ENCODE measurements at regions not wholly inside any gene's neighbourhood (a gene's known extent, or its start where the extent isn't known, plus 50 kb on each side); places are given as distances from the start of the nearest gene placed in this dataset.

DNA sequence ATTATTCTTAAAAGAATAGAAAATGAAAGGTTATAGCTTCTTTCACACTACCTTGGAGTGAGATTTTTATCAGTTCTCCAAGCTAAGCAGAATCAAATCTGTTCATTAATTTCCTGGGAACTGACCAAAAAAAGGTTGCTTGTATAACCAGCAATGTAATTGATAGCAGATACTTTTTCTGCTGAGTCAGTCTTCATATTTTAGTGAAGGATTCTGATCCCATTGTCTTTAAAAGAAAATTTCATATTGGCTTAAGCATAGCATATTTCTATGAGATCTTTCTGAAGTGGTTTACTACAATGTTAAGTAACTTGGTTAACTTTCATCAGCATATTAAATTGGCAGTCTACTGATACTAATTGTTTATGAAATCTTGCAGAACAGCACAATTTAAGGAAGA, 338.0 kb downstream of the TMX3 start:
- CTCF ChIA-PET, result no interaction called here
- POLR2A ChIA-PET, result no interaction called here
- no peak for DNase-seq (ENCODE audit: extremely low spot score)
- TF ChIP-seq, protein P1, sequence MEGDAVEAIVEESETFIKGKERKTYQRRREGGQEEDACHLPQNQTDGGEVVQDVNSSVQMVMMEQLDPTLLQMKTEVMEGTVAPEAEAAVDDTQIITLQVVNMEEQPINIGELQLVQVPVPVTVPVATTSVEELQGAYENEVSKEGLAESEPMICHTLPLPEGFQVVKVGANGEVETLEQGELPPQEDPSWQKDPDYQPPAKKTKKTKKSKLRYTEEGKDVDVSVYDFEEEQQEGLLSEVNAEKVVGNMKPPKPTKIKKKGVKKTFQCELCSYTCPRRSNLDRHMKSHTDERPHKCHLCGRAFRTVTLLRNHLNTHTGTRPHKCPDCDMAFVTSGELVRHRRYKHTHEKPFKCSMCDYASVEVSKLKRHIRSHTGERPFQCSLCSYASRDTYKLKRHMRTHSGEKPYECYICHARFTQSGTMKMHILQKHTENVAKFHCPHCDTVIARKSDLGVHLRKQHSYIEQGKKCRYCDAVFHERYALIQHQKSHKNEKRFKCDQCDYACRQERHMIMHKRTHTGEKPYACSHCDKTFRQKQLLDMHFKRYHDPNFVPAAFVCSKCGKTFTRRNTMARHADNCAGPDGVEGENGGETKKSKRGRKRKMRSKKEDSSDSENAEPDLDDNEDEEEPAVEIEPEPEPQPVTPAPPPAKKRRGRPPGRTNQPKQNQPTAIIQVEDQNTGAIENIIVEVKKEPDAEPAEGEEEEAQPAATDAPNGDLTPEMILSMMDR (IDR thresholded peaks at IDR 0.05; ENCODE audit: control extremely low read depth, extremely low read depth, low read depth, missing control alignments), result no peak

DNA sequence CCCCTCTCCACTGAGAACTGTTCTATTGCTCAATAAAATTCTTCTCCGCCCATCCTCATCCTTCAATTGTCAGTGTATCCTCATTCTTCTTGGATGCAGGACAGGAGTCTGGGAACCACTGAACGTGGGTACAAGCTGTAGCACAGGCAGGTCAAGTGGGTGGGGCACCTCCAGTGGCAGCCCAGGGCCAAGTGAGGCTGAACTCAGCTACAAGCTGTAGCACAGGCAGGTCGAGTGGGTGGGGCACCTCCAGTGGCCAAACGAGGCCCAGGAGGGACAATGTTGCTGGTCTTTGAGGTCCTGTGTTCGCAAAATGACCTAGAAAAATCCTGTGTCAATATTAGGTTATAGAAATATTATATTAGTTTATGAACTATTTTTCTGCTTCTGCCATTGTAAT, 352.0 kb downstream of the TMX3 start:
- CTCF ChIA-PET, result no interaction called here
- TF ChIP-seq, protein P1 (IDR thresholded peaks at IDR 0.05; ENCODE audit: control extremely low read depth, extremely low read depth, low read depth, missing control alignments), result no peak
- POLR2A ChIA-PET, result no interaction called here
- no peak for DNase-seq (ENCODE audit: extremely low spot score)

DNA sequence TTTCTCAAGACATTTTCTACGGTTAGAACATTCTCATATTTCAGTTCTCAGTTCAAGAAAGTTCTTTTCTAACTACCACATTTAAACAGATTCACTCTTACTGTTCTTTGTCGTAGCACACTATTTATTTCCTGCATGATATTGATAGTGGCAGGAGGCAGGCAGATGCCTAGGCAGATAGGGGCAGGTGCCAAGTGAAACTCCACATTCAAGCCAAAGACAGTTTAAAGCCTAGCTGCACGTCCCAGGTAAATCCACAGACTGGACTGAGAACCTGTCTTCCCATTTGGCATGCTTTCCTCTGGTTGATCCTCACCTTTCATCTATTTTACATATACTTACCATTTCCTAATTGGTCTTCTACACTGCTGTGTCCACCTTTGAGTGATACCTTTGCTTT, 359.3 kb downstream of the TMX3 start:
- CTCF ChIA-PET, result no interaction called here
- no peak for DNase-seq (ENCODE audit: extremely low spot score)

DNA sequence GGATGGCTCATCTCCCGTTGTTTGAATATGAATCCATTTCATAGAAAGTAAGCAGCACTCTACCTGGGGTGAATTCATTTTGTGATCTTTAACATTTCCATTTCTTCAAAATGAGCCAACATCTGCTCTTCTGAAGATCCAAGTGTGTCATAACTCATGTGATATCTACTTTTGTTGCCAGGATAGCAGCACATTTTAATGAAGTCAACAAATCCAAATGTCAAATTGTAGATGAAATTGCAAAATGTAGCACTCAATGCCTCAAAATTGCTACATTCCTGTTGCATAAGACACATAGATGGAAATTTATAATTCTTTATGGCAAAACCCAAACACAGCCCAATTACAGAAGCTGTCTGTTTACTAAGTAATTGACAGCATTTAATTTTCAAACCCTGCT, 360.7 kb downstream of the TMX3 start:
- TF ChIP-seq, protein P1 (IDR thresholded peaks at IDR 0.05; ENCODE audit: control extremely low read depth, extremely low read depth, low read depth, missing control alignments), result no peak
- ChIA-PET CTCF (no interaction called here), POLR2A (no interaction called here)
- no peak for DNase-seq (ENCODE audit: extremely low spot score)

More for the DNA sequence above, 359.3 kb downstream of the TMX3 start:
- POLR2A ChIA-PET, result no interaction called here
- TF ChIP-seq, protein P1 (IDR thresholded peaks at IDR 0.05; ENCODE audit: control extremely low read depth, extremely low read depth, low read depth, missing control alignments), result no peak

- POLR2A ChIA-PET, result no interaction called here
Observed at GRCh38 chr18:68342039-68342659, 372.8 kb downstream of the TMX3 start.

DNA sequence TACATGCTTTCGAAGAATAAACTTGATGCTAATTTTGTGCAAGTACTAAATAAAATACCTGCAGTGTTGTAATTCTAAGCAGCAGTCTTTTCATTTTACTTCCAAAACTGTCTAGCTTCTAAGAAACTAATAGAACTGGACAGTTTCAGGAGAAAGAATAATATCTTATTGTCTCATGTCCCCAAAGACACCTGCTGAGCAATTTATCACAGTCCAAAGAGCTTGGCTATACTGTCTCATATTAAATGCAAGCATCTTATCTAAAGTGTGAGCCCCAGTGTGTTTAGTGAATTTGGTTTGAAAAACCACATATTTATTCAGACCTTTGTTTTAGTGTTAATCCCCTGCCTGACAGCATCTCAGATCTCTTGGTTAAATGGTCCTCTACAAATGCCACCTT, 374.3 kb downstream of the TMX3 start:
- ChIA-PET CTCF (interaction anchor here (1.5 kb wide), 1 partner anchor 17 kb away, joined by 3 read pairs; no protein-coding TSS in a partner anchor), POLR2A (no interaction called here)
- DNase-seq (ENCODE audit: extremely low spot score), result no peak
- TF ChIP-seq, protein P1 (IDR thresholded peaks at IDR 0.05; ENCODE audit: control extremely low read depth, extremely low read depth, low read depth, missing control alignments), result no peak

More at GRCh38 chr18:68342039-68342659, 372.8 kb downstream of the TMX3 start:
- TF ChIP-seq, protein P1 (IDR thresholded peaks at IDR 0.05; ENCODE audit: control extremely low read depth, extremely low read depth, low read depth, missing control alignments), result no peak
- CTCF ChIA-PET, result no interaction called here
- DNase-seq (ENCODE audit: extremely low spot score), result no peak
